SK-N-SH (cell line): ENCODE measurements at regions not wholly inside any gene's neighbourhood (a gene's known extent, or its start where the extent isn't known, plus 50 kb on each side); places are given as distances from the start of the nearest gene placed in this dataset.

Experiments
- CTCF ChIP-seq: fragments of 200-600 bp; sonication (generic); IDR thresholded peaks from 2 replicates; pipeline ENCODE4 v1.6.1; 2017; ENCODE audit warnings: antibody characterized with exemption, mild to moderate bottlenecking, moderate library complexity
- GABPA ChIP-seq: IDR thresholded peaks from 2 replicates; pipeline ENCODE4 v1.4.0; 2012; ENCODE audit warnings: low read depth, mild to moderate bottlenecking
- NRF1 ChIP-seq: IDR thresholded peaks from 2 replicates; pipeline ENCODE4 v1.6.1; 2012; ENCODE audit warnings: low read depth, mild to moderate bottlenecking, low read length
- POLR2AphosphoS5 ChIP-seq: IDR thresholded peaks from 2 replicates; pipeline ENCODE4 v1.6.1; 2012; ENCODE audit warnings: low read depth, low read length
- RAD21 ChIP-seq: IDR thresholded peaks from 2 replicates; pipeline ENCODE4 v1.6.1; 2012; ENCODE audit warnings: mild to moderate bottlenecking, low read length
- RFX5 ChIP-seq: IDR thresholded peaks from 2 replicates; pipeline ENCODE4 v1.6.1; 2012; ENCODE audit warnings: mild to moderate bottlenecking, improper control_type of control experiment, low read length
- RXRA ChIP-seq: IDR thresholded peaks from 2 replicates; pipeline ENCODE4 v1.4.0; 2012; ENCODE audit warnings: low read depth, mild to moderate bottlenecking, borderline replicate concordance
- TAF1 ChIP-seq: IDR thresholded peaks from 2 replicates; pipeline ENCODE4 v1.6.1; 2012; ENCODE audit warnings: low read depth, mild to moderate bottlenecking, low read length, moderate library complexity, borderline replicate concordance
- TCF12 ChIP-seq: IDR thresholded peaks from 2 replicates; pipeline ENCODE4 v1.4.0; 2012
- TEAD4 ChIP-seq: IDR thresholded peaks from 2 replicates; pipeline ENCODE4 v1.4.0; 2012; ENCODE audit warnings: mild to moderate bottlenecking, borderline replicate concordance; ENCODE audit not compliant: insufficient read depth
- TF ChIP-seq, protein P1 (sequence below): fragments of 150-350 bp; IDR thresholded peaks from 2 replicates; pipeline ENCODE4 v1.6.1; 2017; ENCODE audit warnings: antibody characterized with exemption, low read length, low read depth, borderline replicate concordance
- TF ChIP-seq, protein P2 (sequence below): IDR thresholded peaks from 2 replicates; pipeline ENCODE4 v1.4.0; 2012; ENCODE audit warnings: low read depth

DNA sequence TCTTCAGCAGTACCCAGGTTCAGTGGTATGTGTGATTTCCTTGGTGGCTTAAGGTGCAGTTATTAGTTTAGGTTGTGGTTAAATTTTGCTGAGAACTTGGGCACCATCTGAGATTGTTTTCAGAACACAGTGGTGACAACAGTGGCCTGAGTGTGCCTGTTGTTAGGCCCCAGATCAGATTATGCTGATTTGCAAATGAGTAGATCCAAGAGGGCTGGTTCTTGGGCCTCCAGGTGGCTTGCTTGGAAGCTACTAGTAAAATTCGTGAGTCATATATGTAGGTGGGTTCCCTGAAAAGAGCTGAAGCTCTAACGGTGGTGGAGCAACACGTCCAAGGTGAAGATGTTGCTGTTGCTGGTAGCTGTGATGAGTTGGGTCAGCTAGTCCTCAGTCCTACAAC is 2619.6 kb downstream of the PCDH7 start:
- TF ChIP-seq TAF1: no peak
- TF ChIP-seq POLR2AphosphoS5: no peak
- no peak for TF ChIP-seq NRF1
- TF ChIP-seq CTCF: no peak
- TF ChIP-seq, protein P1, sequence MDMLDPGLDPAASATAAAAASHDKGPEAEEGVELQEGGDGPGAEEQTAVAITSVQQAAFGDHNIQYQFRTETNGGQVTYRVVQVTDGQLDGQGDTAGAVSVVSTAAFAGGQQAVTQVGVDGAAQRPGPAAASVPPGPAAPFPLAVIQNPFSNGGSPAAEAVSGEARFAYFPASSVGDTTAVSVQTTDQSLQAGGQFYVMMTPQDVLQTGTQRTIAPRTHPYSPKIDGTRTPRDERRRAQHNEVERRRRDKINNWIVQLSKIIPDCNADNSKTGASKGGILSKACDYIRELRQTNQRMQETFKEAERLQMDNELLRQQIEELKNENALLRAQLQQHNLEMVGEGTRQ: no peak
- no peak for TF ChIP-seq GABPA
- no peak for TF ChIP-seq RFX5
- TF ChIP-seq, protein P2, sequence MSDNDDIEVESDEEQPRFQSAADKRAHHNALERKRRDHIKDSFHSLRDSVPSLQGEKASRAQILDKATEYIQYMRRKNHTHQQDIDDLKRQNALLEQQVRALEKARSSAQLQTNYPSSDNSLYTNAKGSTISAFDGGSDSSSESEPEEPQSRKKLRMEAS: no peak
- TF ChIP-seq RAD21: no peak
- no peak for TF ChIP-seq RXRA
- no peak for TF ChIP-seq TCF12
- no peak for TF ChIP-seq TEAD4
